ENCODE measurements at regions not wholly inside any gene's neighbourhood (a gene's known extent, or its start where the extent isn't known, plus 50 kb on each side); places are given as distances from the start of the nearest gene placed in this dataset.

DNA sequence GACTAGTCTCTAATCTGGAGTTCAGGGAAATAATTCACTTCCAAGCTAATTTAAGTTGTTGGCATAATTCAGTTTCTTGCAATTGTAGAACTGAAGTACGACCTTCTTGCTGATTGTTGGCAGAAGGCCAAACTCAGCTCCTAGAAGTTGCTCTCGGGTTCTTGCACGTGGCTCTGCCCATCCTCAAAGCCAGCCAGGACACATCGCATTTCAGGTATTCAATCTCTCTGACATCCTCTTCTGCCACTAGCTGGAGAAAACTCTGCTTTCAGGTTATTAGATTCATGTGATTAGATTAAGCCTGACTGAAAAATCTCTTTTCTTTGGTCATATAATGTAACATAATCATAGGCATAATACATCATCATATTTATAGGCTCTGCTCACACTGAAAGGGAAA lies 362.0 kb downstream of the ZPLD1 start:
- Mint-ChIP-seq H3K27me3 (no peaks in the 10 kb centered on the region), H3K9me3 (no peaks in the 10 kb centered on the region), H3K4me3 (no peak overlapping the region), H3K4me1 (ENCODE audit: low read depth) (no peaks in the 10 kb centered on the region), H3K27ac (no peak overlapping the region), H3K36me3 (ENCODE audit: low read depth) (no peaks in the 10 kb centered on the region)

DNA sequence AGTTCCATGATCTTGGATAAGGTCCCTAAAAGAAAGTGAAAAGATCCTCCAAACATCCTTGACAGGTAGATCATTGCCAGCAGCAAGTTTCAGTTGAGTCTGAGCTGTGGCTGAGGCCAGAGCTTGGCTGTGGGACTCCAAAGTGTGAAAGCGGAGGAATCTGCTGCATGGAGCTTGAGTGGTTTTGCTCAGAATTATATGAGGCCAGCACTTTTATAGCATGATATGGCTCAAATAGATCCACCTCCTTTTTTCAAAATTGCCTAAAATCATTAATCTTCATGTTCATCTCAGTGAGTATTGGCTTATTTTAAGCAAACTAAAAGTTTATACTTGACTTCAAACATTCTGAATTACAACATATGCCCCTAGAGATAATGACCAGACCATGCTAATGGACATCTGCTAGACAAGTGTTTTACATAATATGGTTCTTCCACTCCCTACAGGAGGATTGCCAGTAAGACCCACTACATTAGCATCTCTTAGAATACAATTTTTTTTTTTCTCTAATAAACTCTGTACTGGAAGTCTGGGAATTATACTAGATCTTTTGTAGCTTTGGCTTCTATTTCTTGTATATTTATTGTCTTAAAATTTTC lies 368.1 kb downstream of the ZPLD1 start:
- H3K27me3 Mint-ChIP-seq, result no peaks in the 10 kb centered on the region

DNA sequence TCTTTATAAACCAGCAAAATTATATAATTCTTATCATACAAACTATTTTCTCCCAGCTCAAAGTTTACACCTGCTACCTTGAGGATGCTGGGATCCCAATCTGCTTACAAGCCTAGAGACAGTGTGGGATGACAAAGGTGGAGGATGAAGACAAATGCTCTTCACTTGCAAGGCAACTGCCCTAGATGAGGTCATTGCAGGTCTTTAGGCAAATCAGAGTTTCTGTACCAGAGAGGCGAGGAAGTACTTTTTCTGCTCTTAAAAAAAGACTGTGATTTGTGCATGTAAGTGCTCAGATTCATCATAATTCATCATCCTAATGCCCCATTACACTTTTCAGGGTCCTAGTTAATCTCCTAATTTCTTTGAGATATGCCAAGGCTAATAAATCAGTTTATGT lies 376.1 kb downstream of the ZPLD1 start:
- Mint-ChIP-seq H3K4me3 (no peak overlapping the region), H3K9me3 (no peaks in the 10 kb centered on the region), H3K4me1 (ENCODE audit: low read depth) (no peaks in the 10 kb centered on the region), H3K36me3 (ENCODE audit: low read depth) (no peaks in the 10 kb centered on the region), H3K27me3 (no peaks in the 10 kb centered on the region), H3K27ac (no peak overlapping the region)

More for the DNA sequence above, 368.1 kb downstream of the ZPLD1 start:
- Mint-ChIP-seq H3K27ac (no peak overlapping the region), H3K4me1 (ENCODE audit: low read depth) (no peaks in the 10 kb centered on the region), H3K4me3 (no peak overlapping the region), H3K9me3 (no peaks in the 10 kb centered on the region), H3K36me3 (ENCODE audit: low read depth) (no peaks in the 10 kb centered on the region)

DNA sequence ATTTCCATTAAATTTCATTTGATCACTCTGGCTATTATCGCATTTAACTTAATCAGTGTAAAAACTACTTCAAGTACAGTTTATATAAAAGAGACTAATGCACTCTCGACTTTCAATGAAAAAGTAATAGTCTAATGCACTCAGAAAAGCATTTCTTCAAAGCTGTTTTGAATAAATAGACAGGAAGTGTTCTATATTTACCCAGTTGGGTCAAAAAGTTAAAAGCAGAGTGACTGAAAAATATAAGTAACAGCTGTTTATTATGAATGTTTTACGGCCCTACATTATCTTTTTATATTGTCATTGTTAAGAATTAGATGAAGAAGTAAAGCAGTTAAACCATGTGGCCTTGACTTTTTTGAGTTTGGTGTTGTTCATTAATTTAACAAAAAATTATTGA lies 391.8 kb downstream of the ZPLD1 start:
- Mint-ChIP-seq H3K4me1 (ENCODE audit: low read depth) (no peaks in the 10 kb centered on the region), H3K36me3 (ENCODE audit: low read depth) (no peaks in the 10 kb centered on the region), H3K27ac (no peak overlapping the region), H3K4me3 (no peak overlapping the region), H3K27me3 (no peaks in the 10 kb centered on the region), H3K9me3 (no peaks in the 10 kb centered on the region)

DNA sequence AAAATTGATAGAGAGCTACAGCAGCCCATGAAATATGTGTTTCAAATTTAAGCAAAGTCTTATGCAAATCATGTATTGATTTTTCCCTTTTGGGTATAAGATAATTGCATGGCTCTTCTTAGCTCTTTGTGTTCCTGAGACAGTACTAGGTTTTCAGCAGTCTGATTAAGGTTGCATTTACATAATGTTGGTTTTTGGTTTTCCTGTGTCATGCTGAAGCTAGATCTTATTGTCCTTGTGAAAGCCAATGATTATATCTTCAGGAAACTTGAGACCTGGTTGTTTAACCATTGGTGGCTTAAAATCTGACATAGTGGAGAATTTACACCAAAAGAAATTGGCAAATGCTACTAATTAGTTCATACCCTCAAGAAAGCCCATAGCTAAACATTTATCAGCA lies 392.6 kb downstream of the ZPLD1 start:
- Mint-ChIP-seq H3K36me3 (ENCODE audit: low read depth) (no peaks in the 10 kb centered on the region), H3K9me3 (no peaks in the 10 kb centered on the region), H3K27ac (no peak overlapping the region), H3K4me3 (no peak overlapping the region), H3K4me1 (ENCODE audit: low read depth) (no peaks in the 10 kb centered on the region), H3K27me3 (no peaks in the 10 kb centered on the region)

DNA sequence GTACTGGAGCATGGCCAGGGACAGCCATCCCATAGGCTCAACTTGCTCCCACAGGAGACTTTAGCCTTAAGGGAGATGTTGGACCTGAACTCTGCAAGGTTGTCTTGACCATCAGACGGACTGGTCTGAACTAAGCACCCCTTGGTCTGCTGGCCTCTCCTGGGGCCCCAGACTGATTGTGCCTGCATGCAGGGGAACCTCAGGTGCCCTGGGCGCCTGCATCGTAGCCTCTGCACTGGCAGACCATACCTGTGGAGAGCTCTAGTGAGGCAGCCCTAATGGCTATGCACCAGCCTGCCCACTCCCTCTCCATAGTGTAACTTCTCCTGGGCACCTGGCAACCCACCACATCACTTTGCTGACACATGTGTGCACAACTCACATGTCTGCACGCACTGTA lies 395.6 kb downstream of the ZPLD1 start:
- Mint-ChIP-seq H3K27ac (no peak overlapping the region), H3K9me3 (peaks cover 2% of the 10 kb centered on the region), H3K4me3 (no peak overlapping the region), H3K27me3 (no peaks in the 10 kb centered on the region), H3K4me1 (ENCODE audit: low read depth) (no peaks in the 10 kb centered on the region), H3K36me3 (ENCODE audit: low read depth) (no peaks in the 10 kb centered on the region)

DNA sequence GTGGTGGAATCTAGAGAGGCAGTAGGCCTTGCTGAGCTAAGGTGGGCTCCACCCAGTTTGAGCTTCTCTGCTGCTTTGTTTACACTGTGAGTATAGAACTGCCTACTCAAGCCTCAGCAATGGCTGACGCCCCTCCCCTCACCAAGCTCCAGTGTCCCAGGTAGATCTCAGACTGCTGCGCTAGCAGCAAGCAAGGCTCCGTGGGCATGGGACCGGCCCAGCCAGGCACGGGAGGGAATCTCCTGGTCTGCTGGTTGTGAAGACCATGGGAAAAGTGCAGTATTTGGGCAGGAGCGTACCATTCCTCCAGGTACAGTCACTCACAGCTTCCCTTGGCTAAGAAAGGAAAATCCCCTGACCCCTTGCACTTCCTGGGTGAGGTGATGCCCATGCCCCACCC lies 407.1 kb downstream of the ZPLD1 start:
- Mint-ChIP-seq H3K4me3 (no peak overlapping the region), H3K27me3 (no peaks in the 10 kb centered on the region), H3K9me3 (peaks cover 12% of the 10 kb centered on the region), H3K36me3 (ENCODE audit: low read depth) (no peaks in the 10 kb centered on the region), H3K4me1 (ENCODE audit: low read depth) (no peaks in the 10 kb centered on the region), H3K27ac (no peak overlapping the region)

DNA sequence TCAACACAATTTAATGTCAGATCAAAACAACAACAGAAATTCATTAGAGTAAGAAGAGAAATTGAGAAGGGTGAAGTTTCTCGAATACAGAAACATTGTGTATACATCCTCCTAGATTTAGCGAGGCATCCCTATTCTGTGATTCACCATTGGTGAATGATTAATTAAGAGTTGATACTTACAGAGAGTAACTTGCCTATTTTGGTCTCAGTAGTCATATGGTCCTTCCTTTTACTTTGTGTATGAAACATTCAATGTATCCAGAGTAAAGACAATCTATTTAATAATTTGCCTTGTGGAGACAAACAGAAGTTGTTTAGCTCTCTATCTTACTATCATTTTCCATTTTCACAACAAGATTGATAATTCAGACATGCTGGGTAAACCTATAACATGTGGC lies 432.0 kb downstream of the ZPLD1 start:
- Mint-ChIP-seq H3K9me3 (no peaks in the 10 kb centered on the region), H3K27ac (no peak overlapping the region), H3K4me1 (ENCODE audit: low read depth) (no peaks in the 10 kb centered on the region), H3K27me3 (no peaks in the 10 kb centered on the region), H3K36me3 (ENCODE audit: low read depth) (no peaks in the 10 kb centered on the region), H3K4me3 (no peak overlapping the region)

DNA sequence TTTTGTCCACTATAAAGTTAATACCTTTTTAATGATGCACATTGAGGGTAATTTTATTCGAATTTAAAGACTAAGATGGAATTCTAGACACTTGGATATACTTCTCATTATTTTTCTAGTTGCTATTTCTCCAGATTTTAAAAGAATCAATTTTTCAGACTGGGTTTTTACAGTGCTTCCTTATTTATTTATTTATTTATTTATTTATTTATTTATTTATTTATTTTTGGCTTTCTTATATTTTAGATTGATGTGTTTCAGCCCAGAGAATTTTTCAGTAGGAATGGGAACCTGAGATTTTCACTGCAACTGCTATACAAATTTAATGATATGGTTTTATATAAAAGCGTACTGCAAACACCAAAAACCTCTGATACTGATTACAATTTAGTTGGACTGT lies 448.7 kb downstream of the ZPLD1 start:
- no peaks in the 10 kb centered on the region for H3K27me3 Mint-ChIP-seq
- H3K36me3 Mint-ChIP-seq (ENCODE audit: low read depth), result no peaks in the 10 kb centered on the region
- H3K27ac Mint-ChIP-seq, result no peak overlapping the region
- no peak overlapping the region for H3K4me3 Mint-ChIP-seq
- no peaks in the 10 kb centered on the region for H3K9me3 Mint-ChIP-seq
- H3K4me1 Mint-ChIP-seq (ENCODE audit: low read depth), result no peaks in the 10 kb centered on the region

DNA sequence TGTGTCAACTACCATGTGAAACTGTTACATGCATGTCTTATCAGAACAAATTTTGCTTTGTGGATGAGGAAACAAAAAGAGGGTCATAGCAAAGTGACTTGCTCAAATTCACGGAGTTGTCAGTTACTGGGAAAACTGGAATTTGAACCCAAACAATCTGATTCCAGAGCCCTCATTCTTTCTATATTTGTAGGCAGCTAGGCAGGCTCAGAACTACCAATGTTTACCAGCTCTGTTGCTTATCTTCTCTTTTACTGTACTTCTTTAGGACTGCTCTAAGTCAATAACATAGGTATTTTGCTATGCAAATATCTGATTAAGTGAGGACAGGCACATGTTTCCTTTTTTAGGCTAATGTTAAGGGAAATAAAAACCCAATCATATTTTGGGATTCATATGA lies 450.5 kb downstream of the ZPLD1 start:
- H3K4me1 Mint-ChIP-seq (ENCODE audit: low read depth), result no peaks in the 10 kb centered on the region
- H3K9me3 Mint-ChIP-seq, result no peaks in the 10 kb centered on the region
- no peak overlapping the region for H3K4me3 Mint-ChIP-seq
- H3K27me3 Mint-ChIP-seq, result no peaks in the 10 kb centered on the region
- H3K36me3 Mint-ChIP-seq (ENCODE audit: low read depth), result no peaks in the 10 kb centered on the region
- H3K27ac Mint-ChIP-seq, result no peak overlapping the region

DNA sequence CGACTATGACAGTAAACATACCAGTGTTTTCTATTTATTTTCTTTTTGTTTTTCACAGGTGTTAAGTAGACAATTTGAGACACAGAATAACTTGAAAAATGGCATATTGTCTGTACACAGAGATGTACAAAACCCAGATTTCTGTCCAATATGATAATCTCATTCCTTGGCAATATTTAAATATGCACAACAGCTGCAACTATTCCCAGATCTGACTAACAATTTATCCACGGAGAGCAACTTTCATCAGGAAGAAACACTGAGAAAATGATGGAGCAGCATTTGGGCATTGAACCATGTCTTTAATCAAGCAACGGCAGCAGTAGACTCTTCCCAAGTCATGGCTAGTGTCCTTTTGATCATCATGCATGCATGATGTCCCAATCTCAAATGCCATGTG lies 452.6 kb downstream of the ZPLD1 start:
- H3K4me3 Mint-ChIP-seq, result no peak overlapping the region
- no peaks in the 10 kb centered on the region for H3K4me1 Mint-ChIP-seq (ENCODE audit: low read depth)
- H3K27ac Mint-ChIP-seq, result no peak overlapping the region
- no peaks in the 10 kb centered on the region for H3K27me3 Mint-ChIP-seq
- no peaks in the 10 kb centered on the region for H3K36me3 Mint-ChIP-seq (ENCODE audit: low read depth)
- H3K9me3 Mint-ChIP-seq, result no peaks in the 10 kb centered on the region

DNA sequence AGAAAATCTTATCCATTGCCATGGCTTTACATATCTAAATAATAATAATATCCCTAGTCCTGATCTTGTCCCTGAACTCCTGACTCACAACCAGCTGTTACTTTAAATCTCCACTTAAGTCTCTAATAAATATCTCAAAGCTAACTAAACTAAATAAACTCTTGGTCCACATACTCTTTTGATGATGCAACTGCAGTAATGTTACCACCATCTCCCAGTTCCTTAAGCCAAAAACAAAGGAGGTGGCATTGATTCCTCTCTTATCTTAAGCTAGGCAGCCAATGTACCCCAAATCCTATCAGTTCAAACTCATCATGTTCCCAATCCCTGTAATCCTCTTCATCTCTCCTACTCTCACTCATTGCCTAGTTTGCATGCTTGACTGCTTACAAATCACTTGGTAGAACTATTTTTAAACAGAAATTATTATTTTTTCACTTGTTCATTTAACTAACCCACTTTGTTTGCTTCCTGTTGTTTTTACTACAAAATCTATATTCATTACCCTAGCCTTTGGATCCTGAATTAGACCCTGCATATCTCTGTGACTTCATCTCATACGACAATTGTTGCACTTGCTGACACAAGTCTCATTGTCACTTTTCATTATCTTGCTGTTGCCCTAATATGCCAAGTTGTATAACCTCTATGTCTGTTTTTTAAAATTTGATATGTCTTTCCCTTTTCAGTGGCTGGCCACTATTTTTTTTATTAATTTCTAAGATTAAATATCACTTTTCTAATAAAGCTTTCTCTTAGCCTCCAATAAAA lies 462.2 kb downstream of the ZPLD1 start:
- Mint-ChIP-seq H3K4me3 (no peak overlapping the region), H3K27ac (no peak overlapping the region), H3K36me3 (ENCODE audit: low read depth) (no peaks in the 10 kb centered on the region), H3K27me3 (no peaks in the 10 kb centered on the region), H3K4me1 (ENCODE audit: low read depth) (no peaks in the 10 kb centered on the region), H3K9me3 (no peaks in the 10 kb centered on the region)

DNA sequence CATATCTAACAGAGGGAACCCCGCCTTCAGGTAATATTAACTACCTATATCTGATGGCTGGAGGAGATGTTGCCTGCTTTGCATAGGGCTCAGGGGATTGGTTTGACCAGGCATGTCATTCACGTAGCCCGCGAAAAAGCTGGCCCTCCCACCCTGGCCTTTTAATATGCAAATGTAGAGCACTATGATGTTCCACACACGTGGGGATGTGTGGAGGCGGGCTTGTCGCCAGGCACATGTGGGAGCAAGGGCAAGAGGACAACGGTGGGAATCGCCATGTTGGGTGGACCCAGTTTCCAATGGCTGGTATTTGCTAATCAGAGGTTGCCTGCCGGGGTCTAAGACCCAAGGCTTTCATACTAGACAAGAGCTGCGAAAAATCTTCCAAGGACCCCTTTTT lies 469.8 kb downstream of the ZPLD1 start:
- H3K4me3 Mint-ChIP-seq, result no peak overlapping the region
- H3K9me3 Mint-ChIP-seq, result no peaks in the 10 kb centered on the region
- H3K36me3 Mint-ChIP-seq (ENCODE audit: low read depth), result no peaks in the 10 kb centered on the region
- no peak overlapping the region for H3K27ac Mint-ChIP-seq
- H3K27me3 Mint-ChIP-seq, result no peaks in the 10 kb centered on the region
- no peaks in the 10 kb centered on the region for H3K4me1 Mint-ChIP-seq (ENCODE audit: low read depth)

DNA sequence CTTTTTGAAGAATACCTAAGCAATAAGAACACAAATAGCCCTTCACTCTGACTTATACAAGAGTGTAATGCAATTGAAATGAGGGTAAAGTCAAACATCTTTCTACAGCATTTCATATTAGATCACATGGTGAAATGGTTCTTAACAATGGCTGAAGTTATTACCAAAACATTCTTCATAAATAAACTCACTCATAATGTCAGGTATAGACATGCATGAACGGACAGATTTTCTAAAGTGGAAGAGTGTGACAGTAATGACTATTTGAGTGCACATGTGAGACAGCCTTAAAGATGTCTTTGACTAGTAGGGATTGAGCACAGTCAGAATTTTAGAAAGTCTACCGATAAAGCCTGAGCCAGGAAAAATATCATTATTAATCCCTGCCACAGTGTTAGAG lies 471.0 kb downstream of the ZPLD1 start:
- Mint-ChIP-seq H3K9me3 (no peaks in the 10 kb centered on the region), H3K4me3 (no peak overlapping the region), H3K36me3 (ENCODE audit: low read depth) (no peaks in the 10 kb centered on the region), H3K27ac (no peak overlapping the region), H3K27me3 (no peaks in the 10 kb centered on the region), H3K4me1 (ENCODE audit: low read depth) (no peaks in the 10 kb centered on the region)

DNA sequence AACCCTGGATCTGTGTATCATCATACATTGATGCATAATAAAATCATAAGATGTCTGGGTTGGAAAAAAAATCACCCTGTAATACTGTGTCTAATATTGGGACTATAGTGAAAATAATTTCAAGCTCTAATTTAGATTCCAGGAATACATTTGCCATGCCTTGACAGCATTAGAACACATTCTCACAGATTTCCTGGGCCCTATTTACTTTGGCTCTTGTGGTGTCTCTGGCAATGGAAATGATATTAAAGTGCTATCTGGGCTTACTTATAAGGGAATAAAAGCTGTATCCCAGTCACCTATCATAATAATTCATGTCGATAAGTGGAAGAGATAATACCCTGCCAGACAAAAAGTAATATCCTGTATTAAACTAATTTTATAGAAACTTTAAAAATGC lies 472.0 kb downstream of the ZPLD1 start:
- Mint-ChIP-seq H3K4me1 (ENCODE audit: low read depth) (no peaks in the 10 kb centered on the region), H3K27ac (no peak overlapping the region), H3K4me3 (no peak overlapping the region), H3K9me3 (no peaks in the 10 kb centered on the region), H3K36me3 (ENCODE audit: low read depth) (no peaks in the 10 kb centered on the region), H3K27me3 (no peaks in the 10 kb centered on the region)

DNA sequence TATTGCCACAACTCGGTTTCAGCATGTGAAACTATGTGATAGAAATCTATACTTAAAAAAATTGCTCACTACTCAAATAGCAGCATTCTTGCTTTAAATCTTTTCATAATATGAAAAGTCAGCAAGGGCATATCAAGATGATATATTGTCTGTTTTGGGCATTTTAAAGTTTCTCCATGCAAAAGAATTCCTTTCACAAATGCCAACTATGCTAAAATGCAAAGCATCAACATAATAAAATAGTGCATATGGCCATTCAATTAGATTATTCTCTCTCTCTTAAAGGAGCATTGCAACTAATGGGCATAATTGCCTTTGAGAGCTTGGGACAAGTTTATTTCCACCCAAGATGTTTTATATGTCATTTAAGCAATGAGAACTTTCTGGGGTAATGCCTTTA lies 475.1 kb downstream of the ZPLD1 start:
- H3K27me3 Mint-ChIP-seq, result no peaks in the 10 kb centered on the region
- H3K4me3 Mint-ChIP-seq, result no peak overlapping the region
- H3K27ac Mint-ChIP-seq, result no peak overlapping the region
- H3K9me3 Mint-ChIP-seq, result no peaks in the 10 kb centered on the region
- H3K36me3 Mint-ChIP-seq (ENCODE audit: low read depth), result no peaks in the 10 kb centered on the region
- no peaks in the 10 kb centered on the region for H3K4me1 Mint-ChIP-seq (ENCODE audit: low read depth)

Measured in stimulated activated naive CD8-positive, alpha-beta T cell treated with anti-CD3 and anti-CD28 coated beads, Interleukin-15, Interleukin-2, amounts not matched to agents 100 ng/mL and 50 ng/mL, for 24 hours (primary cell).